T47D (cell line): ENCODE measurements at regions not wholly inside any gene's neighbourhood (a gene's known extent, or its start where the extent isn't known, plus 50 kb on each side); places are given as distances from the start of the nearest gene placed in this dataset.
"Not testable (repeated sequence)": the region's sequence is repeated elsewhere in the genome, so short reads cannot be mapped to it uniquely, and the experiment has no call there.

Source experiments
- DNase-seq, 2 experiments: peaks; one replicate each; pipeline versions ENCODE4 v3.0.0 to v3.0.0-alpha.2; 2011 to 2012; ENCODE audit warnings: low read depth in 1 of 2, low spot score in 1 of 2
- JUND ChIP-seq: IDR thresholded peaks from 2 replicates; pipeline ENCODE4 v1.6.1; 2012; ENCODE audit warnings: low read depth
- in situ Hi-C: cut with HindIII; loops from 2 replicates; pipeline ENCODE4 v1.10.0; 2016; ENCODE audit warnings: low sequenced_read_pairs, low pct_unique_long_range_greater_than_20kb

GRCh38 chr13:21243045-21243897, 66.8 kb downstream of the MRPL57 start:
- TF ChIP-seq JUND: no peak
- in situ Hi-C loops: no loop called here
- no peak for DNase-seq

- DNase-seq, in situ Hi-C loops: not testable (repeated sequence)
Measured at GRCh38 chr13:21243898-21244184, 67.4 kb downstream of the MRPL57 start.

GRCh38 chr13:21246761-21247452, 70.4 kb downstream of the MRPL57 start:
- in situ Hi-C loops: no loop called here
- no peak for TF ChIP-seq JUND
- DNase-seq: no peak

GRCh38 chr13:21256351-21256761, 79.9 kb downstream of the MRPL57 start:
- DNase-seq: no peak

GRCh38 chr13:21256891-21257290, 80.4 kb downstream of the MRPL57 start:
- TF ChIP-seq JUND: no peak
- in situ Hi-C loops: no loop called here
- no peak for DNase-seq

More at GRCh38 chr13:21256351-21256761, 79.9 kb downstream of the MRPL57 start:
- no peak for TF ChIP-seq JUND
- in situ Hi-C loops: no loop called here

- in situ Hi-C loops: no loop called here
- no peak for TF ChIP-seq JUND
- no peak for DNase-seq
Measured at GRCh38 chr13:21259571-21260455, 83.4 kb downstream of the MRPL57 start.

- in situ Hi-C loops, DNase-seq: not testable (repeated sequence)
Measured at GRCh38 chr13:21260561-21261290, 84.3 kb downstream of the MRPL57 start.

- DNase-seq, in situ Hi-C loops: not testable (repeated sequence)
Measured at GRCh38 chr13:21261487-21262216, 85.2 kb downstream of the MRPL57 start.

- in situ Hi-C loops, DNase-seq: not testable (repeated sequence)
Measured at GRCh38 chr13:21263909-21264308, 87.5 kb downstream of the MRPL57 start.

GRCh38 chr13:21268485-21268884, 92.0 kb downstream of the MRPL57 start:
- DNase-seq, in situ Hi-C loops: not testable (repeated sequence)

GRCh38 chr13:21272439-21272838, 96.0 kb downstream of the MRPL57 start:
- in situ Hi-C loops, DNase-seq: not testable (repeated sequence)

- in situ Hi-C loops, DNase-seq: not testable (repeated sequence)
Measured at GRCh38 chr13:21274457-21274856, 98.0 kb downstream of the MRPL57 start.
